ENCODE measurements at regions not wholly inside any gene's neighbourhood (a gene's known extent, or its start where the extent isn't known, plus 50 kb on each side); places are given as distances from the start of the nearest gene placed in this dataset.
"Not testable (repeated sequence)": the region's sequence is repeated elsewhere in the genome, so short reads cannot be mapped to it uniquely, and the experiment has no call there.

DNA sequence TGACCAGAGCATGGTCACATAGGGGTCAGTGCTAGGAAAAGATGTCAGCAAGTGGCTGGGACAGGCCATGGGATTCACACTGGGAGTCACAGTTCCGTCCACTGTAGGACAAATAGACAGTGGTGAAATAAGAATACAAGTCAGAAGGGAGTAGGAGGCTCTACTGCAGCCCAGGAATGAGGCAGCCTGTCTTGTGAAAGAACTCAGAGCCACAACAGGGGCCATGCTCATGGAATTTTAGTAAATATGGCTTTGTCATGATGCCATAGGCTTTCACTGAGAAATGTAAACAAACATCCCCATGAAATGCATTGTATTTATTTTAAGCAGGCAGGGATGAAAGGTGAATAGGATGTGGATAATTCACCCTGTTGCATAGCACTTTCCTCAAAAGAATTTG is 504.3 kb downstream of the SOX11 start:
- H3K36me3 ChIP-seq (ENCODE audit: low read depth, low read length): no peaks in the 10 kb centered on the region
- no peak overlapping the region for H2AFZ ChIP-seq (ENCODE audit: low read length)
- BruUV-seq (replicated peaks): no TSS peak
- H3K79me2 ChIP-seq (ENCODE audit: low read length): no peaks in the 10 kb centered on the region
- TF ChIP-seq EZH2 (IDR thresholded peaks at IDR 0.05; ENCODE audit: low read length, unreplicated experiment): no peak
- no peak overlapping the region for H3K4me3 ChIP-seq (ENCODE audit: low read length)
- H3K4me1 ChIP-seq (ENCODE audit: insufficient read depth, low read length): no peaks in the 10 kb centered on the region
- H3K27ac ChIP-seq (ENCODE audit: low read length): no peak overlapping the region
- DNase-seq: no peak
- intact Hi-C loops (cut with micrococcal nuclease): no loop called here
- ATAC-seq: no peak
- H3K9me3 ChIP-seq (ENCODE audit: low read length): no peaks in the 10 kb centered on the region
- H3K9me2 ChIP-seq (replicated peaks; ENCODE audit: low read length): no peaks in the 10 kb centered on the region
- H3K4me2 ChIP-seq (ENCODE audit: low read length): no peak overlapping the region
- H3K9ac ChIP-seq (ENCODE audit: low read length): no peak overlapping the region
- CTCF ChIA-PET: no interaction called here
- H3K27me3 ChIP-seq (ENCODE audit: low read length): no peaks in the 10 kb centered on the region
- H4K20me1 ChIP-seq (ENCODE audit: low read length): no peaks in the 10 kb centered on the region
- no peaks in the 10 kb centered on the region for H3F3A ChIP-seq (ENCODE audit: low read length, unreplicated experiment)
- POLR2A ChIA-PET (ENCODE audit: unreplicated experiment): no interaction called here

GRCh38 chr2:6198370-6198919 is 506.3 kb downstream of the SOX11 start:
- H3F3A ChIP-seq (ENCODE audit: low read length, unreplicated experiment); H3K9me3 ChIP-seq (ENCODE audit: low read length); H3K27me3 ChIP-seq (ENCODE audit: low read length); DNase-seq; H2AFZ ChIP-seq (ENCODE audit: low read length); H3K9me2 ChIP-seq (replicated peaks; ENCODE audit: low read length); H3K4me1 ChIP-seq (ENCODE audit: insufficient read depth, low read length); BruUV-seq (replicated peaks); H4K20me1 ChIP-seq (ENCODE audit: low read length); H3K36me3 ChIP-seq (ENCODE audit: low read depth, low read length); CTCF ChIA-PET; H3K4me3 ChIP-seq (ENCODE audit: low read length); POLR2A ChIA-PET (ENCODE audit: unreplicated experiment); H3K27ac ChIP-seq (ENCODE audit: low read length); H3K4me2 ChIP-seq (ENCODE audit: low read length); H3K79me2 ChIP-seq (ENCODE audit: low read length); intact Hi-C loops (cut with micrococcal nuclease); H3K9ac ChIP-seq (ENCODE audit: low read length); ATAC-seq: not testable (repeated sequence)

DNA sequence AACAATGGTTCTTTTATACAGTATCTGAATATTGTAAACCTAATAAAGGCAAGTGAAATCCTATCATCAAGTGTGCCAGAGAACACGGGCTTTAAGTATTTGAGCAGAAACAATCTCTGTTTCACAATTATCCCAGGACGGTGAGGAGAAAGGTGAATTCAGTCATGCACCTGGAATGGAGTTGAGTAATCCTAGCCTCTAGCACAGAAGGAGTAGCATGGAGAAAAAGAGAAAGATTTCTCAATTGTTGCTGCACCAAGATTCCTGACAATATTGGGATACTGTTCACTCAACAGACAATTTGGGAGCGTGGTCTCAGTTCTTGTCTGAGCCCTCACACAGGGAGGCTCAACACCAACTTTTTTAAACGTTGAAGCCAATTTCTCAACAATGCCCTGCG is 510.6 kb downstream of the SOX11 start:
- POLR2A ChIA-PET (ENCODE audit: unreplicated experiment): no interaction called here
- no peak overlapping the region for H3K27ac ChIP-seq (ENCODE audit: low read length)
- no peak for DNase-seq

More for the DNA sequence above, 510.6 kb downstream of the SOX11 start:
- no peak overlapping the region for H2AFZ ChIP-seq (ENCODE audit: low read length)
- no peaks in the 10 kb centered on the region for H3K79me2 ChIP-seq (ENCODE audit: low read length)
- TF ChIP-seq EZH2phosphoT487 (IDR thresholded peaks at IDR 0.05; ENCODE audit: borderline replicate concordance, low read length) (no peak), CTCF (conservative IDR thresholded peaks at IDR 0.05; ENCODE audit: low read depth, low read length) (no peak), EZH2 (IDR thresholded peaks at IDR 0.05; ENCODE audit: low read length, unreplicated experiment) (no peak)
- H3F3A ChIP-seq (ENCODE audit: low read length, unreplicated experiment): no peaks in the 10 kb centered on the region
- ATAC-seq: no peak
- no peaks in the 10 kb centered on the region for H3K36me3 ChIP-seq (ENCODE audit: low read depth, low read length)
- no peak overlapping the region for H3K4me3 ChIP-seq (ENCODE audit: low read length)
- H3K27me3 ChIP-seq (ENCODE audit: low read length): no peaks in the 10 kb centered on the region
- no peaks in the 10 kb centered on the region for H3K9me2 ChIP-seq (replicated peaks; ENCODE audit: low read length)
- H3K4me1 ChIP-seq (ENCODE audit: insufficient read depth, low read length): no peaks in the 10 kb centered on the region
- no peak overlapping the region for H3K9ac ChIP-seq (ENCODE audit: low read length)
- no peaks in the 10 kb centered on the region for H4K20me1 ChIP-seq (ENCODE audit: low read length)
- no TSS peak for BruUV-seq (replicated peaks)
- no peak overlapping the region for H3K4me2 ChIP-seq (ENCODE audit: low read length)
- CTCF ChIA-PET: no interaction called here
- intact Hi-C loops (cut with micrococcal nuclease): no loop called here
- H3K9me3 ChIP-seq (ENCODE audit: low read length): no peaks in the 10 kb centered on the region
